Islet precursor cell (in vitro differentiated cells): ENCODE measurements at regions not wholly inside any gene's neighbourhood (a gene's known extent, or its start where the extent isn't known, plus 50 kb on each side); places are given as distances from the start of the nearest gene placed in this dataset.
"Not testable (repeated sequence)": the region's sequence is repeated elsewhere in the genome, so short reads cannot be mapped to it uniquely, and the experiment has no call there.

Source experiments
- DNase-seq: peaks from one replicate; pipeline ENCODE4 v3.0.0-alpha.2; 2018

GRCh38 chr17:68697850-68698361 is 96.7 kb upstream of the FAM20A start:
- no peak for DNase-seq

- DNase-seq, result no peak
These were observed 94.5 kb upstream of the FAM20A start for GRCh38 chr17:68695659-68696058.

GRCh38 chr17:68694791-68695485 is 93.8 kb upstream of the FAM20A start:
- no peak for DNase-seq

- DNase-seq, result no peak
These were observed 92.7 kb upstream of the FAM20A start for GRCh38 chr17:68693896-68694295.

GRCh38 chr17:68693466-68693865 is 92.3 kb upstream of the FAM20A start:
- no peak for DNase-seq

- peak; percentile 46 for DNase-seq
These were observed 85.2 kb upstream of the FAM20A start for GRCh38 chr17:68686108-68686988.

- DNase-seq, result no peak
These were observed 83.8 kb upstream of the FAM20A start for GRCh38 chr17:68684949-68685357.

- DNase-seq, result no peak
These were observed 81.7 kb upstream of the FAM20A start for GRCh38 chr17:68682903-68683302.

GRCh38 chr17:68679882-68680281 is 78.7 kb upstream of the FAM20A start:
- DNase-seq, result no peak

- DNase-seq, result peak; percentile 79
These were observed 75.7 kb upstream of the FAM20A start for GRCh38 chr17:68676856-68677255.

GRCh38 chr17:68675723-68676122 is 74.6 kb upstream of the FAM20A start:
- no peak for DNase-seq

- no peak for DNase-seq
These were observed 73.1 kb upstream of the FAM20A start for GRCh38 chr17:68674029-68674925.

GRCh38 chr17:68670967-68671693 is 70.0 kb upstream of the FAM20A start:
- no peak for DNase-seq

- DNase-seq, result not testable (repeated sequence)
These were observed 65.3 kb upstream of the FAM20A start for GRCh38 chr17:68666438-68666837.

- DNase-seq, result no peak
These were observed 64.2 kb upstream of the FAM20A start for GRCh38 chr17:68665373-68665772.

- DNase-seq, result no peak
These were observed 61.3 kb upstream of the FAM20A start for GRCh38 chr17:68662479-68662878.

- no peak for DNase-seq
These were observed 60.9 kb upstream of the FAM20A start for GRCh38 chr17:68662037-68662432.

GRCh38 chr17:68661265-68662036 is 60.3 kb upstream of the FAM20A start:
- DNase-seq, result no peak

GRCh38 chr17:68660302-68660701 is 59.1 kb upstream of the FAM20A start:
- DNase-seq, result no peak

- DNase-seq, result no peak
These were observed 58.0 kb upstream of the FAM20A start for GRCh38 chr17:68658999-68659780.

GRCh38 chr17:68657576-68657975 is 56.4 kb upstream of the FAM20A start:
- no peak for DNase-seq
